GM12865 (cell line): ENCODE measurements at regions not wholly inside any gene's neighbourhood (a gene's known extent, or its start where the extent isn't known, plus 50 kb on each side); places are given as distances from the start of the nearest gene placed in this dataset.

Source experiments
- DNase-seq: peaks from one replicate; pipeline ENCODE4 v3.0.0; 2010; ENCODE audit warnings: low read depth
- H3K4me3 ChIP-seq: 2 replicates; pipeline ENCODE4 v1.5.1; 2011; ENCODE audit warnings: mild to moderate bottlenecking, low read depth, low read length, control low read depth
- CTCF ChIP-seq: IDR thresholded peaks from 2 replicates; pipeline ENCODE4 v1.5.1; 2011; ENCODE audit warnings: low read length, control low read depth, low read depth, inconsistent platforms; ENCODE audit not compliant: insufficient read depth; ENCODE audit errors: missing control alignments

GRCh38 chr2:123195957-123196356, 829.1 kb upstream of the CNTNAP5 start:
- TF ChIP-seq CTCF: no peak
- no peak overlapping the region for H3K4me3 ChIP-seq
- no peak for DNase-seq

DNA sequence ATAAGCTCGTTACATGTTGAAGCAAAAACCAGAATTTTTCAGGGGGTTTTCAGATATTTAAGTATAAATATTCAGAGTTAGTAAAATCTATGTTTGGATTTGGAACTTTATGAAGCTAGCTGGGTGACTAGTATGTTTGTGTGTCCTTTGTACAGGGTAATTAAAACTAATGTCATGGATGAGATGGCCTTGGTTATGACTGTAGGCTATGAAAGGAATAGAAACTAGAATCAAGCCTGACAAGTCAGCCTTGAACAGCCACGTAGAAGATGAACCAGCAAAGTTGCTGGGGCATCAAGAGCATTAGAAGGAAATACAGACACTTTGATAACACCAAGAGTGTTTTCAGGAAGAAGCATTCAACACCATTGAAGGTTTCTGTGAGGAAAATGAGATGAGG, 825.1 kb upstream of the CNTNAP5 start:
- no peak for DNase-seq
- no peak for TF ChIP-seq CTCF
- H3K4me3 ChIP-seq: no peak overlapping the region

GRCh38 chr2:123207245-123207644, 817.8 kb upstream of the CNTNAP5 start:
- no peak for DNase-seq
- no peak overlapping the region for H3K4me3 ChIP-seq
- TF ChIP-seq CTCF: no peak

- H3K4me3 ChIP-seq: no peak overlapping the region
- TF ChIP-seq CTCF: no peak
- DNase-seq: no peak
Observed at GRCh38 chr2:123209202-123209601, 815.9 kb upstream of the CNTNAP5 start.

DNA sequence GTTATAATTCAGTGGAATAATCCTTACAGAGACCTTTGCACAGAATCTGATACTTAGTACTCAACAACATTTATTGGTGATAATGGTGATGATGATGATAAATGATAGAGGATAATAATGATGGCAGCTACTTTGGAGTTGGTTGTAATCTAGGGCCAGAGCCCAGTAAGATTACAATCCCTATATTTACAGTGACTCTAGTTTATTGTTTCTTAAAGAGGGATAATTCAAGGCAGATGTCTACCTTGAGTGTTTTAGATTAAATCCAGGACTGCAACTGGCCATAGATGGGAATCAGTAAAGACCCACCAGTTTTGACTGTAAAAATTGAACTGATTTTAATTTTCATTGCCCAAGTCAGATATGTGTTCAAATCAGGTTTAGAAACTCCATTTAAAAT, 813.9 kb upstream of the CNTNAP5 start:
- no peak overlapping the region for H3K4me3 ChIP-seq
- TF ChIP-seq CTCF: no peak
- DNase-seq: no peak

- no peak for TF ChIP-seq CTCF
- no peak for DNase-seq
- H3K4me3 ChIP-seq: no peak overlapping the region
Observed at GRCh38 chr2:123245156-123245555, 779.9 kb upstream of the CNTNAP5 start.

GRCh38 chr2:123258877-123259539, 766.1 kb upstream of the CNTNAP5 start:
- no peak overlapping the region for H3K4me3 ChIP-seq
- DNase-seq: no peak
- TF ChIP-seq CTCF: no peak
